ENCODE measurements at regions not wholly inside any gene's neighbourhood (a gene's known extent, or its start where the extent isn't known, plus 50 kb on each side); places are given as distances from the start of the nearest gene placed in this dataset.

- no peak for DNase-seq (ENCODE audit: low read depth, low spot score)
- no peak for FAIRE-seq
- H3K9me3 ChIP-seq (replicated peaks; ENCODE audit: control insufficient read depth, insufficient read depth, low read length): no peaks in the 10 kb centered on the region
These were observed 156.8 kb upstream of the GPR26 start for GRCh38 chr10:123509338-123509737.

More at GRCh38 chr10:123509338-123509737, 156.8 kb upstream of the GPR26 start:
- Histone ChIP-seq H3K27me3 (ENCODE audit: control insufficient read depth in 2 of 2, insufficient read depth in 2 of 2, low read length in 2 of 2) (no peaks in the 10 kb centered on the region), H3K4me1 (ENCODE audit: control insufficient read depth, extremely low read depth, insufficient read depth, low read length) (no peaks in the 10 kb centered on the region), H3K27ac (ENCODE audit: insufficient read depth, low read depth, low read length) (no peak overlapping the region), H2AFZ (ENCODE audit: low read depth, low read length) (no peak overlapping the region), H3K9ac (replicated peaks; ENCODE audit: extremely low read depth, insufficient read depth, low read length) (no peak overlapping the region), H4K20me1 (replicated peaks; ENCODE audit: control insufficient read depth, extremely low read depth, insufficient read depth, low read length) (no peaks in the 10 kb centered on the region), H3K36me3 (ENCODE audit: control insufficient read depth in 2 of 2, extremely low read depth in 1 of 2, insufficient read depth in 2 of 2, low read length in 2 of 2) (no peaks in the 10 kb centered on the region), H3K4me2 (ENCODE audit: insufficient read depth, low read length) (no peak overlapping the region), H3K79me2 (ENCODE audit: control insufficient read depth, insufficient read depth, low read length) (no peaks in the 10 kb centered on the region), H3K9me1 (replicated peaks; ENCODE audit: control insufficient read depth, extremely low read depth, insufficient read depth, low read length) (no peaks in the 10 kb centered on the region), H3K4me3 (replicated peaks in 1 of 3; ENCODE audit: insufficient read depth in 1 of 3, low read depth in 1 of 3, low read length in 3 of 3) (no peak overlapping the region)
- no TSS peak for BruUV-seq (replicated peaks)
- ChIA-PET POLR2A (no interaction called here), CTCF (no interaction called here)
- intact Hi-C loops (cut with micrococcal nuclease): no loop called here
- TF ChIP-seq, protein P1, sequence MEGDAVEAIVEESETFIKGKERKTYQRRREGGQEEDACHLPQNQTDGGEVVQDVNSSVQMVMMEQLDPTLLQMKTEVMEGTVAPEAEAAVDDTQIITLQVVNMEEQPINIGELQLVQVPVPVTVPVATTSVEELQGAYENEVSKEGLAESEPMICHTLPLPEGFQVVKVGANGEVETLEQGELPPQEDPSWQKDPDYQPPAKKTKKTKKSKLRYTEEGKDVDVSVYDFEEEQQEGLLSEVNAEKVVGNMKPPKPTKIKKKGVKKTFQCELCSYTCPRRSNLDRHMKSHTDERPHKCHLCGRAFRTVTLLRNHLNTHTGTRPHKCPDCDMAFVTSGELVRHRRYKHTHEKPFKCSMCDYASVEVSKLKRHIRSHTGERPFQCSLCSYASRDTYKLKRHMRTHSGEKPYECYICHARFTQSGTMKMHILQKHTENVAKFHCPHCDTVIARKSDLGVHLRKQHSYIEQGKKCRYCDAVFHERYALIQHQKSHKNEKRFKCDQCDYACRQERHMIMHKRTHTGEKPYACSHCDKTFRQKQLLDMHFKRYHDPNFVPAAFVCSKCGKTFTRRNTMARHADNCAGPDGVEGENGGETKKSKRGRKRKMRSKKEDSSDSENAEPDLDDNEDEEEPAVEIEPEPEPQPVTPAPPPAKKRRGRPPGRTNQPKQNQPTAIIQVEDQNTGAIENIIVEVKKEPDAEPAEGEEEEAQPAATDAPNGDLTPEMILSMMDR (IDR thresholded peaks at IDR 0.05; ENCODE audit: extremely low read depth in 1 of 2, insufficient read depth in 1 of 2, low read depth in 1 of 2, low read length in 2 of 2): no peak
- TF ChIP-seq GATA2 (IDR thresholded peaks at IDR 0.05; ENCODE audit: insufficient read depth, insufficient read length, low read depth, low read length): no peak
- TF ChIP-seq FOS (IDR thresholded peaks at IDR 0.05; ENCODE audit: borderline replicate concordance, insufficient read depth, low read length): no peak
- no peak for TF ChIP-seq JUN (IDR thresholded peaks at IDR 0.05; ENCODE audit: borderline replicate concordance, insufficient read depth, insufficient read length, low read depth)
- no peak for TF ChIP-seq EZH2 (IDR thresholded peaks at IDR 0.05; ENCODE audit: borderline replicate concordance, low read depth, low read length, severe bottlenecking)
- TF ChIP-seq MYC (IDR thresholded peaks at IDR 0.05; ENCODE audit: low read depth, low read length): no peak
- TF ChIP-seq POLR2AphosphoS5 (IDR thresholded peaks at IDR 0.05; ENCODE audit: insufficient read depth, low read depth, low read length): no peak
- TF ChIP-seq MAX (IDR thresholded peaks at IDR 0.05; ENCODE audit: insufficient read depth, insufficient read length): no peak
- TF ChIP-seq POLR2A (IDR thresholded peaks at IDR 0.05; ENCODE audit: low read depth, low read length): no peak
- dilution Hi-C loops (cut with MboI; ENCODE audit: extremely low pct_ligation_motif_present, low sequenced_read_pairs): no loop called here
